GM12878 (cell line): ENCODE measurements at regions not wholly inside any gene's neighbourhood (a gene's known extent, or its start where the extent isn't known, plus 50 kb on each side); places are given as distances from the start of the nearest gene placed in this dataset.

Experiments
- CTCF ChIP-seq, 3 experiments: IDR thresholded peaks in 2 of 3; conservative IDR thresholded peaks in 1 of 3; 2 replicates each; pipeline ENCODE4 v1.5.1; 2011; ENCODE audit warnings: low read depth in 3 of 3, low read length in 3 of 3, mild to moderate bottlenecking in 3 of 3, control low read depth in 2 of 3, moderate library complexity in 2 of 3, inconsistent platforms in 1 of 3, mixed read lengths in 1 of 3; ENCODE audit not compliant: control insufficient read depth in 2 of 3, insufficient read depth in 1 of 3; ENCODE audit errors: extremely low read depth in 1 of 3
- POLR2A ChIP-seq: IDR thresholded peaks from 2 replicates; pipeline ENCODE4 v1.6.1; 2011; ENCODE audit warnings: low read depth, mild to moderate bottlenecking, low read length
- SIX5 ChIP-seq: IDR thresholded peaks from 2 replicates; pipeline ENCODE4 v1.6.1; 2011; ENCODE audit warnings: mild to moderate bottlenecking, low read depth, low read length, moderate library complexity; ENCODE audit not compliant: severe bottlenecking
- SMC3 ChIP-seq: IDR thresholded peaks from 2 replicates; pipeline ENCODE4 v1.6.1; 2011; ENCODE audit warnings: low read length, improper control_type of control experiment, borderline replicate concordance

- TF ChIP-seq CTCF (IDR thresholded peaks at IDR 0.05 in 2 of 3, conservative IDR thresholded peaks at IDR 0.05 in 1 of 3; ENCODE audit: control insufficient read depth in 2 of 3, extremely low read depth in 1 of 3, insufficient read depth in 1 of 3, low read depth in 3 of 3, low read length in 3 of 3) (no peak), SIX5 (no peak), POLR2A (no peak), SMC3 (no peak)
Observed at GRCh38 chr6:87901613-87902012, 146.0 kb upstream of the SPACA1 start.
